IMR-90 (cell line): ENCODE measurements at regions not wholly inside any gene's neighbourhood (a gene's known extent, or its start where the extent isn't known, plus 50 kb on each side); places are given as distances from the start of the nearest gene placed in this dataset.
"Not testable (repeated sequence)": the region's sequence is repeated elsewhere in the genome, so short reads cannot be mapped to it uniquely, and the experiment has no call there.

ENCODE experiments used
- ATAC-seq: fragments of 200-7000 bp; cut with Tn5 transposase; 2 replicates; pipeline ENCODE4 v1.9.1; 2020; ENCODE audit warnings: low read depth, mild to moderate bottlenecking, moderate library complexity
- BruUV-seq: library from RNA; stranded (reverse); fragments of 400-500 nt; replicated peaks from 2 replicates; lab custom pipeline; 2021; lab: Mats Ljungman, UMichigan
- CTCF ChIA-PET: fragments of 300-600 bp; formaldehyde crosslinking; extraction: SDS; loops from one replicate; lab custom pipeline; 2021; ENCODE audit warnings: antibody characterized with exemption; lab: Yijun Ruan, JAX
- POLR2A ChIA-PET: fragments of 300-600 bp; sonication (Branson Sonifier 250); formaldehyde crosslinking; loops from one replicate; lab custom pipeline; 2022; ENCODE audit warnings: antibody characterized with exemption; ENCODE audit not compliant: unreplicated experiment; lab: Charles Lee
- DNase-seq: peaks from one replicate; pipeline ENCODE4 v3.0.0; 2013
- H2AFZ ChIP-seq: replicated peaks from 2 replicates; pipeline ENCODE3; 2013; ENCODE audit warnings: low read length, mild to moderate bottlenecking; ENCODE audit not compliant: poor library complexity
- H2AK5ac ChIP-seq: 2 replicates; pipeline ENCODE4 v1.6.1; 2013; ENCODE audit warnings: low read depth, low read length, inconsistent platforms
- H2AK9ac ChIP-seq: replicated peaks from 2 replicates; pipeline ENCODE3; 2013; ENCODE audit warnings: mild to moderate bottlenecking, low read depth, low read length, moderate library complexity; ENCODE audit not compliant: poor library complexity
- H2BK120ac ChIP-seq: 2 replicates; pipeline ENCODE4 v1.6.1; 2013; ENCODE audit warnings: low read depth, low read length, inconsistent platforms
- H2BK15ac ChIP-seq: 3 replicates; pipeline ENCODE4 v1.6.1; 2013; ENCODE audit warnings: low read depth, low read length, inconsistent platforms
- H2BK20ac ChIP-seq: 2 replicates; pipeline ENCODE4 v1.6.1; 2013; ENCODE audit warnings: low read depth, mild to moderate bottlenecking, inconsistent platforms, low read length, moderate library complexity
- H2BK5ac ChIP-seq: 2 replicates; pipeline ENCODE4 v1.6.1; 2013; ENCODE audit warnings: mild to moderate bottlenecking, low read depth, low read length, inconsistent platforms; ENCODE audit not compliant: poor library complexity, severe bottlenecking
- H3K14ac ChIP-seq: replicated peaks from 2 replicates; pipeline ENCODE4 v1.6.1; 2013; ENCODE audit warnings: low read depth, low read length, inconsistent platforms
- H3K18ac ChIP-seq: 2 replicates; pipeline ENCODE4 v1.6.1; 2013; ENCODE audit warnings: low read depth, low read length, control low read depth
- H3K23ac ChIP-seq: 2 replicates; pipeline ENCODE4 v1.6.1; 2013; ENCODE audit warnings: low read depth, low read length, inconsistent platforms
- H3K27ac ChIP-seq: 2 replicates; pipeline ENCODE4 v1.5.1; 2013; ENCODE audit warnings: mild to moderate bottlenecking, control low read depth, low read length; ENCODE audit not compliant: insufficient read depth
- H3K27me3 ChIP-seq: 2 replicates; pipeline ENCODE4 v1.6.1; 2013; ENCODE audit warnings: low read length; ENCODE audit not compliant: control insufficient read depth, insufficient read depth
- H3K36me3 ChIP-seq: 2 replicates; pipeline ENCODE4 v1.6.1; 2013; ENCODE audit warnings: low read length, mixed read lengths; ENCODE audit not compliant: control insufficient read depth, insufficient read depth
- H3K4ac ChIP-seq: 2 replicates; pipeline ENCODE4 v1.6.1; 2013; ENCODE audit warnings: low read depth, low read length, inconsistent platforms
- H3K4me1 ChIP-seq: 2 replicates; pipeline ENCODE4 v1.6.1; 2013; ENCODE audit warnings: low read length, mixed read lengths; ENCODE audit not compliant: control insufficient read depth, insufficient read depth
- H3K4me2 ChIP-seq: 2 replicates; pipeline ENCODE4 v1.6.1; 2013; ENCODE audit warnings: low read depth, mild to moderate bottlenecking, control low read depth, low read length, moderate library complexity
- H3K4me3 ChIP-seq: 2 replicates; pipeline ENCODE4 v1.5.1; 2013; ENCODE audit warnings: low read depth, mild to moderate bottlenecking, control low read depth, low read length, moderate library complexity; ENCODE audit not compliant: insufficient read depth
- H3K56ac ChIP-seq: 2 replicates; pipeline ENCODE4 v1.6.1; 2013; ENCODE audit warnings: low read length, inconsistent platforms; ENCODE audit not compliant: insufficient read depth; ENCODE audit errors: extremely low read depth
- H3K79me1 ChIP-seq, 2 experiments: 2 replicates each; pipeline ENCODE4 v1.6.1; 2013; ENCODE audit warnings: low read length in 2 of 2, inconsistent platforms in 1 of 2, low read depth in 1 of 2
- H3K9ac ChIP-seq: 2 replicates; pipeline ENCODE4 v1.6.1; 2013; ENCODE audit warnings: low read depth, low read length, control low read depth
- H3K9me1 ChIP-seq: 2 replicates; pipeline ENCODE4 v1.6.1; 2013; ENCODE audit warnings: low read length, inconsistent platforms; ENCODE audit not compliant: insufficient read depth
- H3K9me3 ChIP-seq: 2 replicates; pipeline ENCODE4 v1.6.1; 2013; ENCODE audit warnings: low read length; ENCODE audit not compliant: control insufficient read depth, insufficient read depth
- H4K20me1 ChIP-seq: 2 replicates; pipeline ENCODE4 v1.6.1; 2013; ENCODE audit warnings: low read length, inconsistent platforms; ENCODE audit not compliant: insufficient read depth
- H4K5ac ChIP-seq: 2 replicates; pipeline ENCODE4 v1.6.1; 2013; ENCODE audit warnings: mild to moderate bottlenecking, low read depth, low read length, control low read depth
- H4K8ac ChIP-seq, 2 experiments: 2 replicates each; pipeline ENCODE4 v1.6.1; 2013; ENCODE audit warnings: low read depth in 2 of 2, low read length in 2 of 2, control low read depth in 1 of 2, inconsistent platforms in 1 of 2
- H4K91ac ChIP-seq: 2 replicates; pipeline ENCODE4 v1.6.1; 2013; ENCODE audit warnings: low read depth, low read length, inconsistent platforms; ENCODE audit not compliant: insufficient read depth
- WGBS, 2 experiments: methylation state at CpG; one replicate each; pipeline versions ENCODE4 v1.1.5 to v1.1.7; 2013; ENCODE audit warnings: missing lambda C conversion rate in 2 of 2; ENCODE audit not compliant: insufficient read length in 1 of 2; ENCODE audit errors: extremely low coverage in 2 of 2; 5-methylcytosine and 5-hydroxymethylcytosine counted together
- dilution Hi-C: fragments of 300-500 bp; cut with HindIII; formaldehyde crosslinking; loops from one replicate; pipeline ENCODE4 v1.14.3; 2018; ENCODE audit warnings: low sequenced_read_pairs; ENCODE audit not compliant: unreplicated experiment
- in situ Hi-C: fragments of 300-500 bp; cut with MboI; formaldehyde crosslinking; loops from 3 replicates; pipeline ENCODE4 v1.14.3; 2019; ENCODE audit warnings: low sequenced_read_pairs, inconsistent platforms, mixed read lengths
- intact Hi-C: fragments of 100-400 bp; cut with micrococcal nuclease; formaldehyde crosslinking; loops from 2 replicates; pipeline ENCODE4 v1.10.0; 2022

- WGBS, 2 experiments: no CpG with 5 or more reads among the region's 7 CpGs
- H2AFZ ChIP-seq, intact Hi-C loops, H3K9me3 ChIP-seq, H4K5ac ChIP-seq, BruUV-seq, H2AK5ac ChIP-seq, H3K14ac ChIP-seq, H2BK5ac ChIP-seq, H4K20me1 ChIP-seq, DNase-seq, H3K56ac ChIP-seq, H2BK15ac ChIP-seq, H3K79me1 ChIP-seq, dilution Hi-C loops, H2BK20ac ChIP-seq, H3K9me1 ChIP-seq, H3K27ac ChIP-seq, H2BK120ac ChIP-seq, H4K91ac ChIP-seq, H4K8ac ChIP-seq, H3K4me3 ChIP-seq, in situ Hi-C loops, CTCF ChIA-PET, H3K18ac ChIP-seq, H3K23ac ChIP-seq, H2AK9ac ChIP-seq, H3K4ac ChIP-seq, H3K9ac ChIP-seq, H3K36me3 ChIP-seq, H3K4me1 ChIP-seq, H3K27me3 ChIP-seq, ATAC-seq, H3K4me2 ChIP-seq: not testable (repeated sequence)
- POLR2A ChIA-PET: interaction anchor here (0.6 kb wide), 1 partner anchor 446 kb away, joined by 5 read pairs; no protein-coding TSS in a partner anchor
Observed at GRCh38 chr6:14419224-14419623, 301.7 kb downstream of the CD83 start.
